ENCODE measurements at regions not wholly inside any gene's neighbourhood (a gene's known extent, or its start where the extent isn't known, plus 50 kb on each side); places are given as distances from the start of the nearest gene placed in this dataset.
"Not testable (repeated sequence)": the region's sequence is repeated elsewhere in the genome, so short reads cannot be mapped to it uniquely, and the experiment has no call there.

- POLR2A ChIA-PET: no interaction called here
- TF ChIP-seq TCF7L2 (IDR thresholded peaks at IDR 0.05; ENCODE audit: low read depth, low read length): no peak
- no peak for TF ChIP-seq CTCF (IDR thresholded peaks at IDR 0.05)
- no peak for TF ChIP-seq POLR2AphosphoS5 (IDR thresholded peaks at IDR 0.05; ENCODE audit: low read depth, low read length)
- TF ChIP-seq REST (IDR thresholded peaks at IDR 0.05; ENCODE audit: insufficient read depth in 1 of 2, low read depth in 2 of 2, low read length in 1 of 2): no peak
- TF ChIP-seq SIN3A (IDR thresholded peaks at IDR 0.05; ENCODE audit: borderline replicate concordance, insufficient read depth, low read depth, low read length): no peak
- DNase-seq (ENCODE audit: low read depth, low spot score) (no peak), ATAC-seq (no peak)
- Histone ChIP-seq H3K27me3 (ENCODE audit: control insufficient read depth, insufficient read depth, low read length) (no peaks in the 10 kb centered on the region), H3K9me3 (ENCODE audit: control insufficient read depth, insufficient read depth, low read depth, low read length) (no peaks in the 10 kb centered on the region), H3K36me3 (ENCODE audit: control insufficient read depth, insufficient read depth, low read length) (no peaks in the 10 kb centered on the region), H3K4me1 (ENCODE audit: control insufficient read depth, insufficient read depth, low read length) (no peaks in the 10 kb centered on the region), H3K4me3 (ENCODE audit: low read depth in 2 of 2, low read length in 2 of 2) (no peak overlapping the region), H3K27ac (ENCODE audit: low read length) (no peak overlapping the region)
- BruUV-seq (replicated peaks): no TSS peak
- intact Hi-C loops (cut with micrococcal nuclease; ENCODE audit: unreplicated experiment): no loop called here
- CTCF ChIA-PET: no interaction called here
- in situ Hi-C loops (cut with HindIII; ENCODE audit: low pct_unique_long_range_greater_than_20kb, low sequenced_read_pairs): no loop called here
Measured at GRCh38 chr1:245058436-245058835, 96.3 kb upstream of the KIF26B start.

- TF ChIP-seq SIN3A (IDR thresholded peaks at IDR 0.05; ENCODE audit: borderline replicate concordance, insufficient read depth, low read depth, low read length) (no peak), CTCF (IDR thresholded peaks at IDR 0.05) (no peak), REST (IDR thresholded peaks at IDR 0.05; ENCODE audit: insufficient read depth in 1 of 2, low read depth in 2 of 2, low read length in 1 of 2) (no peak), TCF7L2 (IDR thresholded peaks at IDR 0.05; ENCODE audit: low read depth, low read length) (no peak), POLR2AphosphoS5 (IDR thresholded peaks at IDR 0.05; ENCODE audit: low read depth, low read length) (no peak)
- POLR2A ChIA-PET: no interaction called here
- in situ Hi-C loops (cut with HindIII; ENCODE audit: low pct_unique_long_range_greater_than_20kb, low sequenced_read_pairs): no loop called here
Measured at GRCh38 chr1:245056913-245057312, 97.9 kb upstream of the KIF26B start.

GRCh38 chr1:245056296-245056695, 98.5 kb upstream of the KIF26B start:
- CTCF ChIA-PET: interaction anchor here (0.6 kb wide), 1 partner anchor 1174 kb away, joined by 7 read pairs; no protein-coding TSS in a partner anchor
- H3K27ac ChIP-seq (ENCODE audit: low read length); H3K4me1 ChIP-seq (ENCODE audit: control insufficient read depth, insufficient read depth, low read length); H3K27me3 ChIP-seq (ENCODE audit: control insufficient read depth, insufficient read depth, low read length); in situ Hi-C loops (cut with HindIII; ENCODE audit: low pct_unique_long_range_greater_than_20kb, low sequenced_read_pairs); BruUV-seq (replicated peaks); H3K4me3 ChIP-seq (ENCODE audit: low read depth in 2 of 2, low read length in 2 of 2); H3K36me3 ChIP-seq (ENCODE audit: control insufficient read depth, insufficient read depth, low read length); intact Hi-C loops (cut with micrococcal nuclease; ENCODE audit: unreplicated experiment); ATAC-seq; POLR2A ChIA-PET; H3K9me3 ChIP-seq (ENCODE audit: control insufficient read depth, insufficient read depth, low read depth, low read length); DNase-seq (ENCODE audit: low read depth, low spot score): not testable (repeated sequence)

More at GRCh38 chr1:245056913-245057312, 97.9 kb upstream of the KIF26B start:
- H3K36me3 ChIP-seq (ENCODE audit: control insufficient read depth, insufficient read depth, low read length): no peaks in the 10 kb centered on the region
- H3K27ac ChIP-seq (ENCODE audit: low read length): no peak overlapping the region
- no TSS peak for BruUV-seq (replicated peaks)
- no peak for DNase-seq (ENCODE audit: low read depth, low spot score)
- no peaks in the 10 kb centered on the region for H3K27me3 ChIP-seq (ENCODE audit: control insufficient read depth, insufficient read depth, low read length)
- no peaks in the 10 kb centered on the region for H3K9me3 ChIP-seq (ENCODE audit: control insufficient read depth, insufficient read depth, low read depth, low read length)
- intact Hi-C loops (cut with micrococcal nuclease; ENCODE audit: unreplicated experiment): no loop called here
- H3K4me1 ChIP-seq (ENCODE audit: control insufficient read depth, insufficient read depth, low read length): no peaks in the 10 kb centered on the region
- ATAC-seq: no peak
- H3K4me3 ChIP-seq (ENCODE audit: low read depth in 2 of 2, low read length in 2 of 2): no peak overlapping the region
- CTCF ChIA-PET: interaction anchor here (0.6 kb wide), 1 partner anchor 1174 kb away, joined by 7 read pairs; no protein-coding TSS in a partner anchor
